Stomach (tissue), 4 donors: ENCODE measurements at regions not wholly inside any gene's neighbourhood (a gene's known extent, or its start where the extent isn't known, plus 50 kb on each side); places are given as distances from the start of the nearest gene placed in this dataset.

Experiments
- EP300 ChIP-seq: sonication (generic); formaldehyde crosslinking; IDR thresholded peaks from one replicate; pipeline ENCODE4 v1.6.1; 2017; ENCODE audit warnings: antibody characterized with exemption
- POLR2A ChIP-seq, 4 donors: fragments of 450-650 bp; IDR thresholded peaks; one replicate each; pipeline ENCODE4 v1.6.1; 2016; ENCODE audit warnings: antibody characterized with exemption in 4 of 4, control low read depth in 2 of 4, mild to moderate bottlenecking in 1 of 4, moderate library complexity in 1 of 4
- TF ChIP-seq, protein P1 (sequence below), 7 experiments: fragments of 450-650 bp in 4 of 7; fragments of 200-600 bp in 3 of 7; sonication (generic) in 3 of 7; IDR thresholded peaks; one replicate each; pipeline ENCODE4 v1.5.1; 2016 to 2019; ENCODE audit warnings: antibody characterized with exemption in 7 of 7, control low read depth in 2 of 7, mild to moderate bottlenecking in 1 of 7

GRCh38 chr13:103844471-103844870, 778.3 kb upstream of the SLC10A2 start:
- TF ChIP-seq, protein P1, sequence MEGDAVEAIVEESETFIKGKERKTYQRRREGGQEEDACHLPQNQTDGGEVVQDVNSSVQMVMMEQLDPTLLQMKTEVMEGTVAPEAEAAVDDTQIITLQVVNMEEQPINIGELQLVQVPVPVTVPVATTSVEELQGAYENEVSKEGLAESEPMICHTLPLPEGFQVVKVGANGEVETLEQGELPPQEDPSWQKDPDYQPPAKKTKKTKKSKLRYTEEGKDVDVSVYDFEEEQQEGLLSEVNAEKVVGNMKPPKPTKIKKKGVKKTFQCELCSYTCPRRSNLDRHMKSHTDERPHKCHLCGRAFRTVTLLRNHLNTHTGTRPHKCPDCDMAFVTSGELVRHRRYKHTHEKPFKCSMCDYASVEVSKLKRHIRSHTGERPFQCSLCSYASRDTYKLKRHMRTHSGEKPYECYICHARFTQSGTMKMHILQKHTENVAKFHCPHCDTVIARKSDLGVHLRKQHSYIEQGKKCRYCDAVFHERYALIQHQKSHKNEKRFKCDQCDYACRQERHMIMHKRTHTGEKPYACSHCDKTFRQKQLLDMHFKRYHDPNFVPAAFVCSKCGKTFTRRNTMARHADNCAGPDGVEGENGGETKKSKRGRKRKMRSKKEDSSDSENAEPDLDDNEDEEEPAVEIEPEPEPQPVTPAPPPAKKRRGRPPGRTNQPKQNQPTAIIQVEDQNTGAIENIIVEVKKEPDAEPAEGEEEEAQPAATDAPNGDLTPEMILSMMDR (IDR thresholded peaks at IDR 0.05) = no peak
- no peak for TF ChIP-seq POLR2A (IDR thresholded peaks at IDR 0.05)
- no peak for TF ChIP-seq EP300
